Endodermal cell (in vitro differentiated cells): ENCODE measurements at regions not wholly inside any gene's neighbourhood (a gene's known extent, or its start where the extent isn't known, plus 50 kb on each side); places are given as distances from the start of the nearest gene placed in this dataset.

Source experiments
- DNase-seq: peaks from one replicate; pipeline ENCODE4 v3.0.0-alpha.2; 2017
- H3K27ac ChIP-seq: 2 replicates; pipeline ENCODE4 v1.5.1; 2013; ENCODE audit warnings: mild to moderate bottlenecking, low read depth, low read length, moderate library complexity
- H3K27me3 ChIP-seq: 2 replicates; pipeline ENCODE4 v1.6.1; 2013; ENCODE audit warnings: mild to moderate bottlenecking, low read length, moderate library complexity; ENCODE audit not compliant: insufficient read depth, control insufficient read depth, poor library complexity, severe bottlenecking
- H3K36me3 ChIP-seq: 2 replicates; pipeline ENCODE4 v1.7.0; 2013; ENCODE audit warnings: mild to moderate bottlenecking, low read length, moderate library complexity; ENCODE audit not compliant: control insufficient read depth, insufficient read depth
- H3K4me1 ChIP-seq: one replicate; pipeline ENCODE4 v1.7.0; 2013; ENCODE audit warnings: low read length; ENCODE audit not compliant: control insufficient read depth, insufficient read depth
- H3K4me3 ChIP-seq: 2 replicates; pipeline ENCODE4 v1.5.1; 2013; ENCODE audit warnings: mild to moderate bottlenecking, low read length, moderate library complexity
- H3K9ac ChIP-seq: 2 replicates; pipeline ENCODE4 v1.6.1; 2013; ENCODE audit warnings: mild to moderate bottlenecking, low read length, moderate library complexity; ENCODE audit not compliant: poor library complexity, severe bottlenecking; ENCODE audit errors: extremely low read depth
- H3K9me3 ChIP-seq: 2 replicates; pipeline ENCODE4 v1.6.1; 2013; ENCODE audit warnings: mild to moderate bottlenecking, low read length, moderate library complexity; ENCODE audit not compliant: control insufficient read depth
- H3K27ac Mint-ChIP-seq: 2 replicates; pipeline ENCODE4 v1.8.0; 2020; ENCODE audit warnings: mixed read lengths
- H3K27me3 Mint-ChIP-seq: 2 replicates; pipeline ENCODE4 v1.8.0; 2021; ENCODE audit warnings: mild to moderate bottlenecking, mixed read lengths; ENCODE audit not compliant: insufficient read depth
- H3K36me3 Mint-ChIP-seq: 2 replicates; pipeline ENCODE4 v1.8.0; 2020; ENCODE audit warnings: low read depth, mixed read lengths
- H3K4me1 Mint-ChIP-seq: 2 replicates; pipeline ENCODE4 v1.8.0; 2020; ENCODE audit warnings: mixed read lengths
- H3K4me3 Mint-ChIP-seq: 2 replicates; pipeline ENCODE4 v1.8.0; 2020; ENCODE audit warnings: mild to moderate bottlenecking, moderate library complexity, mixed read lengths
- H3K9me3 Mint-ChIP-seq: 2 replicates; pipeline ENCODE4 v1.8.0; 2020; ENCODE audit warnings: mild to moderate bottlenecking, mixed read lengths
- WGBS, 2 experiments: methylation state at CpG; one replicate each; pipeline versions ENCODE4 v1.1.5 to v1.1.7; 2013; ENCODE audit warnings: missing lambda C conversion rate in 2 of 2, mixed read lengths in 1 of 2; ENCODE audit not compliant: insufficient coverage in 1 of 2, insufficient read length in 1 of 2; 5-methylcytosine and 5-hydroxymethylcytosine counted together
- TF ChIP-seq, protein P1 (sequence below): fragments of 200-600 bp; sonication (generic); conservative IDR thresholded peaks from 2 replicates; pipeline ENCODE4 v1.5.0; 2021; ENCODE audit warnings: antibody characterized with exemption, mild to moderate bottlenecking

DNA sequence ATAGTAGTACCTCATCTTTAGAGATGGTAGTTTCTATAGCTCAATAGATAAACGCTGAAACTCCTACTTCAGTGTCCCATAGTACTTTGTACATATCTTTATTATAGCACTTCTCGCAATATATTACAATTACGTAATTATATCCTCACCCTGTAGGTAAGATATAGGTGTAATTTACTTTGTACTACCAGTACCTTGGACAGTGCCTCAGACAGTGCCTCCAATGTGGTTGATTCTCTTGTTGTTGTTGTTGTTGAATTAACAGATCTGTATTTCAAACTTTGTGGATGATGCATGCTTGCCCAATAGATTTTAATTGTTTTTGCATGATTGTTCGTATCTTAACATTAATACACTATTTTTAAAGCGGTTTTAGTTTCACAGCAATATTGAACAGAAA is 188.6 kb downstream of the ARL6IP6 start:
- no peaks in the 10 kb centered on the region for H3K36me3 Mint-ChIP-seq
- H3K4me1 Mint-ChIP-seq, result peaks cover 7% of the 10 kb centered on the region
- Histone ChIP-seq H3K4me3 (no peak overlapping the region), H3K36me3 (no peaks in the 10 kb centered on the region), H3K9ac (no peak overlapping the region), H3K27me3 (no peaks in the 10 kb centered on the region), H3K9me3 (peaks cover 15% of the 10 kb centered on the region), H3K27ac (no peak overlapping the region), H3K4me1 (no peaks in the 10 kb centered on the region)
- no peak for DNase-seq
- H3K27me3 Mint-ChIP-seq, result peaks cover 8% of the 10 kb centered on the region
- no peaks in the 10 kb centered on the region for H3K9me3 Mint-ChIP-seq
- 85 to 89% methylated on average over 2 to 3 of the region's 5 CpGs for WGBS, 2 experiments
- no peak overlapping the region for H3K4me3 Mint-ChIP-seq
- TF ChIP-seq, protein P1, sequence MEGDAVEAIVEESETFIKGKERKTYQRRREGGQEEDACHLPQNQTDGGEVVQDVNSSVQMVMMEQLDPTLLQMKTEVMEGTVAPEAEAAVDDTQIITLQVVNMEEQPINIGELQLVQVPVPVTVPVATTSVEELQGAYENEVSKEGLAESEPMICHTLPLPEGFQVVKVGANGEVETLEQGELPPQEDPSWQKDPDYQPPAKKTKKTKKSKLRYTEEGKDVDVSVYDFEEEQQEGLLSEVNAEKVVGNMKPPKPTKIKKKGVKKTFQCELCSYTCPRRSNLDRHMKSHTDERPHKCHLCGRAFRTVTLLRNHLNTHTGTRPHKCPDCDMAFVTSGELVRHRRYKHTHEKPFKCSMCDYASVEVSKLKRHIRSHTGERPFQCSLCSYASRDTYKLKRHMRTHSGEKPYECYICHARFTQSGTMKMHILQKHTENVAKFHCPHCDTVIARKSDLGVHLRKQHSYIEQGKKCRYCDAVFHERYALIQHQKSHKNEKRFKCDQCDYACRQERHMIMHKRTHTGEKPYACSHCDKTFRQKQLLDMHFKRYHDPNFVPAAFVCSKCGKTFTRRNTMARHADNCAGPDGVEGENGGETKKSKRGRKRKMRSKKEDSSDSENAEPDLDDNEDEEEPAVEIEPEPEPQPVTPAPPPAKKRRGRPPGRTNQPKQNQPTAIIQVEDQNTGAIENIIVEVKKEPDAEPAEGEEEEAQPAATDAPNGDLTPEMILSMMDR, result no peak
- no peak overlapping the region for H3K27ac Mint-ChIP-seq

DNA sequence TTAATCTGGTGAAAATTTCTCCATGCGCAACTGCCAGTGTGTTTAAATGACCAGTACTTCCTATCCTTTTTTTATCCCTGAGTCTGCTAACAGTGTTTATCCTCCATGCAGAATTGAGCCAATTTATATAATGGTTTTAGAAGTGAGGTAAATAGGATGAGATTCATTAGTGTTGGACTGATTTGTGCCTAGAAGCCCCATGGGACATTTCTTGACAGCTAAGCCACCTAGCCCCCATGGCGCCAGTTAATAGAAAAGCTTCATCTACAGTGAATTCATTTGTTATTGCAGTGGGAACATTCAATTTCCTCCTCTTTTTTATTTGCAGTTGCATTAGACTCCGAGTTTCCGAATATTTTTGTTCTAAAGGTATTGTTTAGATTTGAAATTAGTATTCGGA is 175.6 kb downstream of the ARL6IP6 start:
- no peaks in the 10 kb centered on the region for H3K4me1 ChIP-seq
- no peak overlapping the region for H3K4me3 ChIP-seq
- Mint-ChIP-seq H3K36me3 (no peaks in the 10 kb centered on the region), H3K4me1 (no peaks in the 10 kb centered on the region), H3K27ac (no peak overlapping the region), H3K27me3 (peaks cover 5% of the 10 kb centered on the region), H3K9me3 (peaks cover 19% of the 10 kb centered on the region), H3K4me3 (no peak overlapping the region)
- DNase-seq, result no peak
- H3K27me3 ChIP-seq, result no peaks in the 10 kb centered on the region
- H3K9me3 ChIP-seq, result peaks cover 14% of the 10 kb centered on the region
- H3K36me3 ChIP-seq, result no peaks in the 10 kb centered on the region
- H3K27ac ChIP-seq, result no peak overlapping the region
- no peak overlapping the region for H3K9ac ChIP-seq
- WGBS, 2 experiments, result 84 to 100% methylated on average over 4 to 5 of the region's 5 CpGs
- TF ChIP-seq, protein P1, result no peak

DNA sequence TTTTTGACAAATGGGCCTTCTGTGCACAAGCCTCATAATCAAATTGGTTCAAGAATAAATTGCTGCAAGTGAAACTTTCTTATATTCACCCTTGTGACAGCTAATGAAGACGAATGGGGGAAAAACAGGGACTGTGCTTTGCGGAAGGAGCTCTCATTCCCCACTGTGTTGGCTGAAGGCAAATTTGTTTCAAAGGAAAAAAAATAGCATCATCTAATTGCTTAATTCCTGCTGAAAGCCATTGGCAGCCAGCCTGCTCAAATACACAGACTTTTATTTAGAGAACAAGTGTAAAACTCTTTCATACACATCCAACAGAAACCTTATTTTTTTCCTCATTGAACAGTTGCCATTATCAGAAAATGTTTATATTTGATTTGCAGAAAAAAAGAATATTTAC is 172.3 kb downstream of the ARL6IP6 start:
- TF ChIP-seq, protein P1, result no peak
- Histone ChIP-seq H3K4me1 (no peaks in the 10 kb centered on the region), H3K4me3 (no peak overlapping the region), H3K27me3 (no peaks in the 10 kb centered on the region), H3K9ac (no peak overlapping the region), H3K27ac (no peak overlapping the region), H3K36me3 (no peaks in the 10 kb centered on the region), H3K9me3 (no peaks in the 10 kb centered on the region)
- DNase-seq, result no peak
- 67 to 85% methylated on average over 1 to 2 of the region's 2 CpGs for WGBS, 2 experiments
- H3K4me1 Mint-ChIP-seq, result peaks cover 7% of the 10 kb centered on the region
- no peak overlapping the region for H3K27ac Mint-ChIP-seq
- H3K36me3 Mint-ChIP-seq, result no peaks in the 10 kb centered on the region
- no peaks in the 10 kb centered on the region for H3K27me3 Mint-ChIP-seq
- peaks cover 6% of the 10 kb centered on the region for H3K9me3 Mint-ChIP-seq
- H3K4me3 Mint-ChIP-seq, result no peak overlapping the region
